ENCODE measurements at regions not wholly inside any gene's neighbourhood (a gene's known extent, or its start where the extent isn't known, plus 50 kb on each side); places are given as distances from the start of the nearest gene placed in this dataset.
"Not testable (repeated sequence)": the region's sequence is repeated elsewhere in the genome, so short reads cannot be mapped to it uniquely, and the experiment has no call there.

DNA sequence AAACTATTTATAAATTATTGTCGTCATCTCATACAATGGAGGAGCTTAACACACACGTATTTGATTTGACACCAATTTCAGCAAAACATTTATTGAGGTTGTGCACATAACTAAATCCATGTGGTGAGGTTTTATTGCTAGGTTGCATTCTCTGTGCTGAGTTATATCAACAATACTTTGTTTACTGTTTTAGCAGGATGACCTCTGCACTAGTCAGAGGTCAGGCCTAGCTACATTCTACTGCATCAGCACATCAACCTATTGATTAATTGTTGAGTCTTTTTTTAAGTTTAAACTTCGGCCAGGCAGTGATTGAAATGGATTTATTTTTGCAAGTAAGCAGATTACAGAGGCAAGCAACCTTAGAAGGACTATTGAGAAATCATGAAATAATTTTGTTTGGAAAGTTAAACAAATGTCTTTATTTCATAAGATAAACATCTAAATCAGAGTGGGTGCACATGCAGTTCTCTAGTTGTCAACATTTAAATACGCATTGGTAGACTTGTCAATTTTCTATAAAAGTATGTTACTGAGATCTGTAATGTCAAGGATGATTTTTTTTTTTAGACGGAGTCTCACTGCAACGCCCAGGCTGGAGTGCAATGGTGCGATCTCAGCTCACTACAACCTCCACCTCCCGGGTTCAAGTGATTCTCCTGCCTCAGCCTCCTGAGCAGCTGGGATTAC is 75.2 kb upstream of the CD28 start:
- TF ChIP-seq POLR2AphosphoS5 (IDR thresholded peaks at IDR 0.05) (no peak), EP300 (IDR thresholded peaks at IDR 0.05) (no peak), CTCF (IDR thresholded peaks at IDR 0.05) (no peak), POLR2A (IDR thresholded peaks at IDR 0.05) (no peak)
- Histone ChIP-seq H3K27me3 (no peaks in the 10 kb centered on the region), H3K9me3 (no peaks in the 10 kb centered on the region), H3K4me3 (no peak overlapping the region), H3K4me1 (peaks cover 8 to 24% (median 18%) of the 10 kb centered on the region in 4 donors), H3K36me3 (no peaks in the 10 kb centered on the region), H3K27ac (no peak overlapping the region)
- 74 to 82% (median 75%) methylated on average over 8 of the region's 8 CpGs for WGBS, 5 donors
- DNase-seq, result no peak
- intact Hi-C loops (cut with DNase I; ENCODE audit: low total_unique reads), result no loop called here

GRCh38 chr2:203636588-203637470 is 69.6 kb upstream of the CD28 start:
- WGBS, 5 donors, result 53 to 77% (median 68%) methylated on average over 3 of the region's 3 CpGs
- no peaks in the 10 kb centered on the region for H3K27me3 ChIP-seq
- H3K36me3 ChIP-seq, result no peaks in the 10 kb centered on the region
- DNase-seq, result no peak
- H3K4me1 ChIP-seq, result peaks cover 0 to 18% (median 2%) of the 10 kb centered on the region in 4 donors
- H3K9me3 ChIP-seq, result no peaks in the 10 kb centered on the region
- H3K4me3 ChIP-seq, result no peak overlapping the region
- intact Hi-C loops (cut with DNase I; ENCODE audit: low total_unique reads), result no loop called here
- H3K27ac ChIP-seq, result peak overlapping the region in 2 of 5 donors; percentile 30 to 53
- TF ChIP-seq EP300 (IDR thresholded peaks at IDR 0.05) (no peak), POLR2A (IDR thresholded peaks at IDR 0.05) (no peak), CTCF (IDR thresholded peaks at IDR 0.05) (no peak), POLR2AphosphoS5 (IDR thresholded peaks at IDR 0.05) (no peak)

- 54 to 71% (median 61%) methylated on average over 4 of the region's 4 CpGs for WGBS, 5 donors
- no peak for TF ChIP-seq CTCF (IDR thresholded peaks at IDR 0.05)
- no peak for TF ChIP-seq POLR2AphosphoS5 (IDR thresholded peaks at IDR 0.05)
- no peak for TF ChIP-seq EP300 (IDR thresholded peaks at IDR 0.05)
- TF ChIP-seq POLR2A (IDR thresholded peaks at IDR 0.05), result no peak
- Histone ChIP-seq H3K36me3 (no peaks in the 10 kb centered on the region), H3K9me3 (no peaks in the 10 kb centered on the region), H3K4me3 (no peak overlapping the region), H3K27ac (peak overlapping the region in 2 of 5 donors; percentile 30 to 53), H3K4me1 (peaks cover 0 to 18% (median 2%) of the 10 kb centered on the region in 4 donors), H3K27me3 (no peaks in the 10 kb centered on the region)
- DNase-seq, result no peak
- intact Hi-C loops (cut with DNase I; ENCODE audit: low total_unique reads), result no loop called here
These were observed 68.8 kb upstream of the CD28 start for GRCh38 chr2:203637471-203638167.

DNA sequence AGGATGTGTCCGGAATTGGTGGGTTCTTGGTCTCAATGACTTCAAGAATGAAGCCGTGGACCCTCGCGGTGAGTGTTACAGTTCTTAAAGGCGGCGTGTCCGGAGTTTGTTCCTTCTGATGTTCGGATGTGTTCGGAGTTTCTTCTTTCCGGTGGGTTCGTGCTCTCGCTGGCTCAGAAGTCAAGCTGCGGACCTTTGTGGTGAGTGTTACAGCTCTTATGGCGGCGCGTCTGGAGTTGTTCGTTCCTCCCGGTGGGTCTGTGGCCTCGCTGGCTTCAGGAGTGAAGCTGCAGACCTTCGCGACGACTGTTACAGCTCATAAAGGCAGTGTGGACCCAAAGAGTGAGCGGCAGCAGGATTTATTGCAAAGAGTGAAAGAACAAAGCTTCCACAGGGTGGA is 64.6 kb upstream of the CD28 start:
- intact Hi-C loops (cut with DNase I; ENCODE audit: low total_unique reads), result not testable (repeated sequence)
- 96 to 99% (median 97%) methylated on average over 23 of the region's 23 CpGs for WGBS, 5 donors

GRCh38 chr2:203642841-203643240 is 63.6 kb upstream of the CD28 start:
- H3K9me3 ChIP-seq; H3K27ac ChIP-seq; intact Hi-C loops (cut with DNase I; ENCODE audit: low total_unique reads); H3K4me3 ChIP-seq; H3K36me3 ChIP-seq; DNase-seq; H3K27me3 ChIP-seq; H3K4me1 ChIP-seq: not testable (repeated sequence)
- 95 to 98% (median 96%) methylated on average over 20 to 35 of the region's 35 CpGs for WGBS, 5 donors

More for the DNA sequence above, 64.6 kb upstream of the CD28 start:
- not testable (repeated sequence) for H3K9me3 ChIP-seq, H3K27me3 ChIP-seq, H3K36me3 ChIP-seq, DNase-seq, H3K4me3 ChIP-seq, H3K27ac ChIP-seq
- peaks cover 0 to 15% (median 2%) of the 10 kb centered on the region in 4 donors for H3K4me1 ChIP-seq
